Keratinocyte (primary cell): ENCODE measurements at regions not wholly inside any gene's neighbourhood (a gene's known extent, or its start where the extent isn't known, plus 50 kb on each side); places are given as distances from the start of the nearest gene placed in this dataset.

Experiments used
- DNase-seq: peaks from one replicate; pipeline ENCODE4 v3.0.0-alpha.2; 2011; ENCODE audit warnings: low read depth, missing footprints, low spot score
- FAIRE-seq: peaks from 2 replicates; lab custom pipeline; 2011; peaks lifted over from hg19 to GRCh38; lab: Jason Lieb, UNC
- H2AFZ ChIP-seq: 2 replicates; pipeline ENCODE4 v1.6.0; 2012; ENCODE audit warnings: low read length, control low read depth, inconsistent platforms; ENCODE audit not compliant: control insufficient read depth
- H3K27ac ChIP-seq: 2 replicates; pipeline ENCODE4 v1.5.1; 2011; ENCODE audit warnings: low read length; ENCODE audit not compliant: control insufficient read depth, insufficient read depth
- H3K27me3 ChIP-seq: 3 replicates; pipeline ENCODE4 v1.6.0; 2011; ENCODE audit warnings: low read length; ENCODE audit not compliant: control insufficient read depth, insufficient read depth; ENCODE audit errors: extremely low read depth
- H3K36me3 ChIP-seq, 2 experiments: 2 replicates in 1 of 2; 3 replicates in 1 of 2; pipeline ENCODE4 v1.5.1; 2011; ENCODE audit warnings: low read length in 2 of 2, mild to moderate bottlenecking in 1 of 2; ENCODE audit not compliant: control insufficient read depth in 2 of 2, insufficient read depth in 2 of 2; ENCODE audit errors: extremely low read depth in 1 of 2
- H3K4me1 ChIP-seq: 3 replicates; pipeline ENCODE4 v1.5.1; 2011; ENCODE audit warnings: low read length; ENCODE audit not compliant: control insufficient read depth, insufficient read depth; ENCODE audit errors: extremely low read depth
- H3K4me2 ChIP-seq: 3 replicates; pipeline ENCODE4 v1.6.0; 2011; ENCODE audit warnings: low read depth, low read length; ENCODE audit not compliant: control insufficient read depth, insufficient read depth; ENCODE audit errors: extremely low read depth
- H3K4me3 ChIP-seq, 3 experiments: fragments of 200-600 bp in 1 of 3; sonication (generic) in 1 of 3; 2 replicates in 2 of 3; 3 replicates in 1 of 3; pipeline ENCODE4 v1.5.1; 2011 to 2016; ENCODE audit warnings: low read length in 3 of 3, mild to moderate bottlenecking in 3 of 3, control low read depth in 2 of 3, inconsistent platforms in 1 of 3, low read depth in 1 of 3, mixed read lengths in 1 of 3, mixed run types in 1 of 3, moderate library complexity in 1 of 3; ENCODE audit not compliant: control insufficient read depth in 2 of 3, insufficient read depth in 2 of 3; ENCODE audit errors: extremely low read depth in 1 of 3
- H3K79me2 ChIP-seq: 2 replicates; pipeline ENCODE4 v1.6.0; 2012; ENCODE audit warnings: low read length; ENCODE audit not compliant: control insufficient read depth, insufficient read depth
- H3K9ac ChIP-seq: 3 replicates; pipeline ENCODE4 v1.6.0; 2011; ENCODE audit warnings: low read length; ENCODE audit not compliant: control insufficient read depth, insufficient read depth; ENCODE audit errors: extremely low read depth
- H3K9me1 ChIP-seq: 3 replicates; pipeline ENCODE4 v1.6.0; 2011; ENCODE audit warnings: low read length; ENCODE audit not compliant: control insufficient read depth, insufficient read depth; ENCODE audit errors: extremely low read depth
- H3K9me3 ChIP-seq: 2 replicates; pipeline ENCODE4 v1.5.1; 2012; ENCODE audit warnings: low read depth, low read length; ENCODE audit not compliant: control insufficient read depth
- H4K20me1 ChIP-seq: 3 replicates; pipeline ENCODE4 v1.6.0; 2011; ENCODE audit warnings: low read length; ENCODE audit not compliant: control insufficient read depth, insufficient read depth; ENCODE audit errors: extremely low read depth
- EZH2 ChIP-seq: IDR thresholded peaks from one replicate; pipeline ENCODE4 v1.6.1; 2012; ENCODE audit warnings: inconsistent platforms, mild to moderate bottlenecking, low read length, moderate library complexity
- dilution Hi-C: fragments of 300-500 bp; cut with MboI; formaldehyde crosslinking; loops from one replicate; pipeline ENCODE4 v1.7.0; 2020; ENCODE audit warnings: low sequenced_read_pairs; ENCODE audit not compliant: extremely low pct_ligation_motif_present
- TF ChIP-seq, protein P1 (sequence below), 3 experiments: IDR thresholded peaks in 1 of 3; conservative IDR thresholded peaks in 1 of 3; optimal IDR thresholded peaks in 1 of 3; 2 replicates in 2 of 3; 3 replicates in 1 of 3; pipeline versions ENCODE3 to v1.5.1; 2011; ENCODE audit warnings: low read length in 3 of 3, mild to moderate bottlenecking in 3 of 3, moderate library complexity in 2 of 3, control low read depth in 1 of 3, inconsistent platforms in 1 of 3; ENCODE audit not compliant: insufficient read depth in 2 of 3; ENCODE audit errors: extremely low read depth in 1 of 3

DNA sequence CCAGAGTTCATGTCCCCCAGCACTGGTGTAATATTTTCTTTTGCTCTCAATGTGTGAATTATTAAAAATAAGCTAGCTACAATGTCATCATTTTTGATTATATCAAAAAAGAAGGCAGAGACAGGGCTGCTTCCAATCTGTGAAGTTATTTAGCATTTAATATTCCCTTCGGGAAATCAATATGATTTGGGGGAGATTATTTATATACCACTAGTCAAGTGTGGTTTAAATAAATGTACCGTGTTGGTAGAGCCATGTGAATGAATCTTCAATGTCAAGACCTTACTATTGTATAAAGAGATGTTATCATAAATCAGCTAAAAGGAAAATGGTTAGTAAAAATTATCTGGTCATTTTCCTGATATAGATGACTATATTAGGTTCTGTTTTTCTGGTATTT is 87.4 kb upstream of the MID1 start:
- Histone ChIP-seq H3K9me3 (no peaks in the 10 kb centered on the region), H3K27me3 (no peaks in the 10 kb centered on the region), H3K9me1 (no peaks in the 10 kb centered on the region), H4K20me1 (no peaks in the 10 kb centered on the region), H3K27ac (no peak overlapping the region), H3K36me3 (no peaks in the 10 kb centered on the region), H3K4me3 (no peak overlapping the region), H3K79me2 (no peaks in the 10 kb centered on the region), H3K4me1 (no peaks in the 10 kb centered on the region), H3K4me2 (no peak overlapping the region), H2AFZ (no peak overlapping the region), H3K9ac (no peak overlapping the region)
- no peak for FAIRE-seq
- dilution Hi-C loops = no loop called here
- TF ChIP-seq EZH2 = no peak
- DNase-seq = no peak

DNA sequence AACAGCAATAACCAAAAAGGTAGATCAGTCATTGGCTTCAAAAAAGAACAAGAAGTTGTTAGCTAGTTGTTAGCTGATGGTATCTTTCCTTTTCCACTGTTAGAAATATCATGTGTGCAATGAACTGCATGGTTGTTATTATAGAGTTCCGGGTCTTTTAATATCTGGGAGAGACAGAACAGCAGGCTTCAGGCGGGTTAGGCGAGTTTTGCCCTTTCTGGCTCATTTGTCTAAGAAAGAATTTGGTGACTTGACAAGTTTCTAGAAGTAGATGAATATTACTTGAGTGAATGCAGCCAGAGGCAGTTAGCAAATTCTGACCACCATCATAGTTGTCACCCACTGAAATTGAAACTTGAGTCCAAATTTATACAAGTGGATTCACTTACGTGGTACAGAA is 88.9 kb upstream of the MID1 start:
- FAIRE-seq = no peak

DNA sequence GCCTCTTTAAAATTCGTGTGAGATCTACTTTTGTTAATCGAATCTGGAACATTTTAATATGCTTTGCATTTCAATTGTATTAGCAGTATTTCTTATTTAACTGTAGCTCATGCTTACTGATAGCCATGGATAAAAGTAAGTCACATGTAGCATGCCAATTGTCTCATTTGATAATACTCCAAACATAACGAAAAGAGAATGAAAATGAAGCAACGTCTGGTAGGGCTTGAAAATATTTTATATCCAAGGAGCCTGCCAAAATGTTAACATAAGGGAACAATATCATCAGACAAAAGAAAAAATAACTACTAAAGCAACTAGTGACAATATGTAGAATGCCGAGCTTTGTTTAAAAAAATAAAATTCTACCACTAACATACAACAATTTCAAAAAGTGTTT is 94.1 kb upstream of the MID1 start:
- Histone ChIP-seq H3K9me1 (no peaks in the 10 kb centered on the region), H4K20me1 (no peaks in the 10 kb centered on the region), H3K27ac (no peak overlapping the region), H3K9me3 (no peaks in the 10 kb centered on the region), H3K27me3 (no peaks in the 10 kb centered on the region), H3K36me3 (no peaks in the 10 kb centered on the region), H3K4me2 (no peak overlapping the region), H3K4me1 (no peaks in the 10 kb centered on the region), H2AFZ (no peak overlapping the region), H3K79me2 (no peaks in the 10 kb centered on the region), H3K9ac (no peak overlapping the region), H3K4me3 (no peak overlapping the region)
- no peak for FAIRE-seq
- dilution Hi-C loops = no loop called here
- no peak for TF ChIP-seq EZH2
- TF ChIP-seq, protein P1, sequence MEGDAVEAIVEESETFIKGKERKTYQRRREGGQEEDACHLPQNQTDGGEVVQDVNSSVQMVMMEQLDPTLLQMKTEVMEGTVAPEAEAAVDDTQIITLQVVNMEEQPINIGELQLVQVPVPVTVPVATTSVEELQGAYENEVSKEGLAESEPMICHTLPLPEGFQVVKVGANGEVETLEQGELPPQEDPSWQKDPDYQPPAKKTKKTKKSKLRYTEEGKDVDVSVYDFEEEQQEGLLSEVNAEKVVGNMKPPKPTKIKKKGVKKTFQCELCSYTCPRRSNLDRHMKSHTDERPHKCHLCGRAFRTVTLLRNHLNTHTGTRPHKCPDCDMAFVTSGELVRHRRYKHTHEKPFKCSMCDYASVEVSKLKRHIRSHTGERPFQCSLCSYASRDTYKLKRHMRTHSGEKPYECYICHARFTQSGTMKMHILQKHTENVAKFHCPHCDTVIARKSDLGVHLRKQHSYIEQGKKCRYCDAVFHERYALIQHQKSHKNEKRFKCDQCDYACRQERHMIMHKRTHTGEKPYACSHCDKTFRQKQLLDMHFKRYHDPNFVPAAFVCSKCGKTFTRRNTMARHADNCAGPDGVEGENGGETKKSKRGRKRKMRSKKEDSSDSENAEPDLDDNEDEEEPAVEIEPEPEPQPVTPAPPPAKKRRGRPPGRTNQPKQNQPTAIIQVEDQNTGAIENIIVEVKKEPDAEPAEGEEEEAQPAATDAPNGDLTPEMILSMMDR (optimal IDR thresholded peaks at IDR 0.05 in 1 of 3, IDR thresholded peaks at IDR 0.05 in 1 of 3, conservative IDR thresholded peaks at IDR 0.05 in 1 of 3; ENCODE audit: extremely low read depth in 1 of 3, insufficient read depth in 2 of 3, low read length in 3 of 3) = no peak
- no peak for DNase-seq

More for the DNA sequence above, 88.9 kb upstream of the MID1 start:
- H2AFZ ChIP-seq = no peak overlapping the region
- H3K9ac ChIP-seq = no peak overlapping the region
- H3K4me1 ChIP-seq = no peaks in the 10 kb centered on the region
- no peak for DNase-seq
- dilution Hi-C loops = no loop called here
- no peaks in the 10 kb centered on the region for H3K9me1 ChIP-seq
- no peak overlapping the region for H3K27ac ChIP-seq
- H3K27me3 ChIP-seq = no peaks in the 10 kb centered on the region
- no peaks in the 10 kb centered on the region for H4K20me1 ChIP-seq
- H3K4me3 ChIP-seq = no peak overlapping the region
- no peaks in the 10 kb centered on the region for H3K9me3 ChIP-seq
- H3K4me2 ChIP-seq = no peak overlapping the region
- H3K79me2 ChIP-seq = no peaks in the 10 kb centered on the region
- H3K36me3 ChIP-seq = no peaks in the 10 kb centered on the region
- TF ChIP-seq, protein P1 (optimal IDR thresholded peaks at IDR 0.05 in 1 of 3, IDR thresholded peaks at IDR 0.05 in 1 of 3, conservative IDR thresholded peaks at IDR 0.05 in 1 of 3; ENCODE audit: extremely low read depth in 1 of 3, insufficient read depth in 2 of 3, low read length in 3 of 3) = no peak
- no peak for TF ChIP-seq EZH2
